ENCODE measurements at regions not wholly inside any gene's neighbourhood (a gene's known extent, or its start where the extent isn't known, plus 50 kb on each side); places are given as distances from the start of the nearest gene placed in this dataset.

DNA sequence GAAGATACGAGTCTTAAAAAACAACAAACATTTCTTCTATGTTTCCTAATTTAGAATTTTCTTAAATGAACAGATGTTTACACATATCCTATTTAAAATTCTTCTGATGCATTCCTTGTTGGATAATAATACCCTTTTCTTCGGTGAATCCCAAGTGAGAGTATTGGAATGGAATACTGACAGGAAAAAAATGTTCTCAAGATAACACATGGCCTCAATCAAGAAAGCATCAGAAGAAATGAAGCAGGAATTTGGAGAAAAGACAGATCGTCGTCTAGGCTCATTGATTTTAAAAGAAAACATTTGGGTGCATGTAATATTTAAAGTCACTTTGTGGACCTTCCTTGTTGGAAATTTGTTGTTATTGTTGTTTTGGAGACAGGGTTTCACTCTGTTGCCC is 196.9 kb upstream of the ANK2 start:
- DNase-seq: no peak

- no peak for DNase-seq
Observed at GRCh38 chr4:112853662-112854256, 195.7 kb upstream of the ANK2 start.

DNA sequence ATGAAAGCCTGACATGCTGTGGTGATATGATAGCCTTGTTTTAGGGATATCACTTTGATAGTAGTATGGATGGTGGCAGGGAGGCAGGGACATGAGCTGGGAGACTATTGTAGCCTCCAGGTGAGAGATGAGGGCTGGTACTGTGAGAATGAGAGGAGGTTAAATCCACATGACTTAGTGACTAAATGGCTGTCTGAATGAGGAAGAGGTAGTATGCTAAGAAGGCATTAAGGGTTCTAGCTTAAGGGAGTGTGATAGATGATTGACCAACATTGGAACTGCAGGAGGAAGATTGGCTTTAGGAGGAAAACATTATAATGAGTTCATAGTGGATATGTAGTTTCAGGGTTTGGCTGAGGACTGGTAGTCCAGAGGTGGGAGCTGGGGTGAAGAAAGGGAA is 195.0 kb upstream of the ANK2 start:
- DNase-seq: no peak

DNA sequence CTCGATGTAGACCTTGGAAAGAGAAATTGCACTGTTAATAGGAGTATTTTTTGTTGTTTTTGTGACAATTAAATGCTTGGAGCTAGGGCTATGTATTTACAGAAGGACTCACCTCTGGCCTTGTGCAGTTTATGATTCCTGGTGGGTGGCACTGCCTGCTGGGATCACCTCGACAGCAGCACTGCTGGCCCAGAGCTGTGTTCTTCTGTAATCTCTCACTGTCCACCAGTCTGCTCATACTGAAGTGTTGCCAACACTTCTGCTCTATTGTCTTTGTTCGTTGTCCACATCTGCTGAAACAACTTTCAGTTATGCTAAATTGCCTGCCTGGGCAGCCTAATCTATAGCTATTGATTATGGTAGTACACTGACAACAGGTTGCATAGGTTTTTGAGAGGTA is 194.4 kb upstream of the ANK2 start:
- no peak for DNase-seq

DNA sequence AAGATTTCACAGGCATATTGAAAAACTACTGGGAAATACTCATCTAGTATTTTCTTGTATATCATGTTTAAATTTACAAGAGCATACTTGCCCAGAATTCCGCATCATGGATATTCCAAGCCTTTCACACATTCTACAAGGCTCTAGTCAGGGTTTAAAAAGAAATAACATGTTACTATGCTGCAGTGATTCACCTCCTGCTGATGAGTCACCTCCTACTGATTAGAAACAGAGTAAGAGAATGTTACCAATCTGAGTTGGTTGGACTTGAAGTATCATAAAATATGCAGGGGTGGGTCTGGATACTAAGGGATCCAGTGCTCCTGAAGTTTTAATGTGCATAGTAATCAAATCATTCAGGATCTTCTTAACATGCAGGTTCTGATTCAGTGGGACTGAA is 192.0 kb upstream of the ANK2 start:
- DNase-seq: no peak

- DNase-seq: no peak
Observed at GRCh38 chr4:112858751-112859150, 190.7 kb upstream of the ANK2 start.

DNA sequence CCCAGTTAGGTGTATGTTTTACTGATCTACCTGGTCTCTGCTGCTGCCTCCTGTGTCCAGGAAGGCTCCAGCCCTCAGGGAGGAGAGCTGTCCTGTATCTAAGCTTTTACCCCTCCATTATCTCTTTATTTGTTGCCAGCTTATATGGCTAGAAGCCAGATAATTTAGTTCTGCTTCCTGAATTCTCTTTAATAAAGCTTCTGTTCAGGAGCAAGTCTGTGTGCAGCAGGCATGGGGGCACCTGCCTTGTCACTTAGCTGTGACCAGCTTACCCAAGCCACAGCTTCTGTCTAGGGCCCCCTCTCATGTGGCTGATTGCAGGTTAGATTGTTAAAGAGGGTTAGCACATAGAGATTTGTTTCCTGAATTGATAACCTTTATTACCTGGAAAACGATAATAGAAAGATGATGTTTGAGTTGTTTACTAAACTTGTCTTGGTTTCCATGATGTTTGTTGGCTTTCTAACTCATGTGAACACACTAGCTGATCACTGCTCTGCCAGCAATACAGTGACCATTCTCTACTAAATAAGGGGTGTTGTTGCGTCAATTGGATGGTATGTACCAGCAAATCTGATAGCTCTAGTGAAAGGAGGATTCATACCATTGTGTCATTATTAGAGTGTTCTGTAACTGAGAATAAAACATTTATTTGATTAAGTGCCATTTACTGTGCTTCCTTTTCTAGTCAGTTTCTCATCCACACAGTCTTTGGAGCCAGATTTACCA is 189.8 kb upstream of the ANK2 start:
- DNase-seq: no peak

- no peak for DNase-seq
Observed at GRCh38 chr4:112860830-112861690, 188.4 kb upstream of the ANK2 start.

GRCh38 chr4:112861691-112862674 is 187.5 kb upstream of the ANK2 start:
- no peak for DNase-seq

GRCh38 chr4:112865443-112865842 is 184.0 kb upstream of the ANK2 start:
- no peak for DNase-seq

DNA sequence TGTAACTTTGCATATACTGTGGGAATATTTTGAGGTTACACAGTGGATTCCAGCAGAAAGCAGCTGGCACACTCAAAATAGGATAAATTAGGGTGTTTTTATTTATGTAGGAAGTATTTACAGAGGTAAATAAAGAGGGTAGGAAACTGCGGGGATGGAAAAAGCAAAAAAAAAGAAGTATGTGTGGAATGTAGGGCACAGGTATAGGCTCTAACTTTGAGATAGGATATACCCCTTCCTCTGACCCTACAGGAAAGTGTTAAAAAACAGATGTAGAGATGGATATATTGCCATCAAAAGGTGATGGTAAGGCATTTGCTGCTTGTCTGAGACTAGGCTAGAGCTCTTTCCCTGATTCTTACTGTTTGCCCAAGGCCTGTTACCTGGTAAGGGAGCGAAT is 173.1 kb upstream of the ANK2 start:
- no peak for DNase-seq

DNA sequence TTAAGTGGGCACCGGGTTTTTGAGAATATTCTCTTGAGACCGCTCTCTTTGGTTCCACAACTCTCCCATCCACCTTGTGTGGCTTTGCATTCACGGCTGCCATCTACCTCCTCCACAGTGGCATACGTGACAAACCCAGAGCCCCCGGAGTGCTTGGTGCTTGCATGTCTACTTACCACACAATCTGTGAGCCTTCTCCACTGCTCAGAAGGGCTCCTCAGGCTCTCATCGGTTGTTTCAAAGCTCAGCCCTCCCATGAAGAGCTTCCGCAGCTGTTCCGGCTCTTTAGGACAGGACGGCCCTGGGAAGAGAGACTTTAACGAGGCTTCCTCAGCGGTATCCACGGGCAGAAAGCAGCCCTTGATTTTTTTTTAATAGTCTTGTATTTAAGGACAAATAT is 167.6 kb upstream of the ANK2 start:
- peak; percentile 29 for DNase-seq

- DNase-seq: peak; percentile 44
Observed at GRCh38 chr4:112882286-112882685, 167.2 kb upstream of the ANK2 start.

- no peak for DNase-seq
Observed at GRCh38 chr4:112884406-112884805, 165.0 kb upstream of the ANK2 start.

GRCh38 chr4:112885897-112886296 is 163.6 kb upstream of the ANK2 start:
- DNase-seq: no peak

GRCh38 chr4:112888622-112889021 is 160.8 kb upstream of the ANK2 start:
- DNase-seq: peak; percentile 35

DNA sequence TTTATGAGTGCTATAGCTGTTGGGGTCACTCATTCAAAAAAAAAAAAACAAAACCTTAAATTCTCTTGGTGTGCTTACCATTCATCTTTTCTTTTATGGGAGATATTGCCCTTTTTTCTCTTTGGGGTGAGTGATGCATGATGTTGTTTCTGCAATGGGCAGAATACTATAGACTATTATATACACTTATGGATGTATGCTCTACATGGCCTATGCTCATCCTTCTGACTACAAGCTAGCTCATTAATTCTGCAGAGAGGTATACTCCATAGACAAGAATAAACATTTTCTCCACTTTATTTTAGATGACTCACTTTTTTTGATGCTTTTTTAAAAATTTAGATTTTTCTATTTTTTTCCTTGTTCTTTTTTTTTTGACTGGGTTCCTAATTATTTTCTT is 160.3 kb upstream of the ANK2 start:
- DNase-seq: no peak

DNA sequence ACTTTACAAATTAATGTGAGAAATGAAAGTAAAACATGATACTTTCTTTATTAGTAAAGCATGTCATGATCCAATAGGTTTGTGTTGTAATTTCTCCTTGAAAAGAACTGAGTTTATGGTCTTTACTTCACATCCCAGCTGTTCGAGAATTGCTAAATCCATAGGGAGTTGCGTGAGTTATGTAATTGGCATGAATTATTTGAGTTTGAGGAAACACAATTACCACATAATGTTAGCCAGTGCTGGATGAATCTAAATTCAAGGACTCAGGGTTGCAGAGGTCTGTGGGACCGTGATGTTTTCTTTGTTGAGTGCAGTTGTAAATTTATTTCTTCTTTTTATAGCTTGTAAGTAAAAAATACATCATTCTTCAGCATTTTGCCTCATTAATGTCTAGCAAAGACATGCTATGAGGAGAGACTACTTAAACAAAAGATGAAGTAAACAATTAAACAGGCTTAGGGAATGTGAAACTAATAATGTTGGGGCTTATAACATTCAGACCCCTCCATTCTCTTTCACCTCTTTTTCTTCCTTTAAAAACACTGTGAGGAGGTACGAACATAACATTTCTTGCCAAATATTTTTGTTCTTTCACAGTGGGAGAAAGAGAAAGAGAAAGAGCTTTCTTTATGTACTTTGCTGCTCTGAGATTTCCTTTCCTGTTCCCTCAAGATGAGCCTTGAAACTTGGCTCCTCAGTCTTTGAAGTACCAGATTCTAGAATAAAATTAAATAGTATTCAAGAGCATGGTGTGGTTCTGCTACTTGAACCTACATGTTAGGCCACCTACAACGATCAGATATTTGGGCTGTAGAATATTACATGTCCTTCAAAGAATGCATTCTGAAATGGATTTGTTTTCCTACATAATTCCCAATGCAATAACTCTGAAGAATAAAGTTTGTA is 159.6 kb upstream of the ANK2 start:
- peak; percentile 66 for DNase-seq

- DNase-seq: no peak
Observed at GRCh38 chr4:112894480-112894879, 155.0 kb upstream of the ANK2 start.

DNA sequence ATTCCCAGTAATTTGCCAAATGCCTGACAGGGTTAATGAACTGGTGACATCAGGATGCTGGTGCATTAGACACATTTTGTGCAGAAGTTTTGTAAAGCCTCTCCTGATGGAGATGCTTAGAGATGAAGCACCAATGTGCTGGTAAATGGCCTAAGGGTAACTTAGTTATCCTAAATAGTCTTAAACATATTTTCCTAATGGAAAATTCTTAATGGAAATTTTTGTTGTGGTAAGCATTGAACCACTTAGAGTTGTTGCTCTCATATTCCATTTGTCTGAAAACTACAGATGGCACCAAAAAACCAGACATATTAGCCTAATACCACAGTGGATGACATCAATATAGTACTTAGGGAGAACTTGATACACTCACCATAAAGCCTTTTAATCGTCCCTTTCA is 154.5 kb upstream of the ANK2 start:
- DNase-seq: no peak

DNA sequence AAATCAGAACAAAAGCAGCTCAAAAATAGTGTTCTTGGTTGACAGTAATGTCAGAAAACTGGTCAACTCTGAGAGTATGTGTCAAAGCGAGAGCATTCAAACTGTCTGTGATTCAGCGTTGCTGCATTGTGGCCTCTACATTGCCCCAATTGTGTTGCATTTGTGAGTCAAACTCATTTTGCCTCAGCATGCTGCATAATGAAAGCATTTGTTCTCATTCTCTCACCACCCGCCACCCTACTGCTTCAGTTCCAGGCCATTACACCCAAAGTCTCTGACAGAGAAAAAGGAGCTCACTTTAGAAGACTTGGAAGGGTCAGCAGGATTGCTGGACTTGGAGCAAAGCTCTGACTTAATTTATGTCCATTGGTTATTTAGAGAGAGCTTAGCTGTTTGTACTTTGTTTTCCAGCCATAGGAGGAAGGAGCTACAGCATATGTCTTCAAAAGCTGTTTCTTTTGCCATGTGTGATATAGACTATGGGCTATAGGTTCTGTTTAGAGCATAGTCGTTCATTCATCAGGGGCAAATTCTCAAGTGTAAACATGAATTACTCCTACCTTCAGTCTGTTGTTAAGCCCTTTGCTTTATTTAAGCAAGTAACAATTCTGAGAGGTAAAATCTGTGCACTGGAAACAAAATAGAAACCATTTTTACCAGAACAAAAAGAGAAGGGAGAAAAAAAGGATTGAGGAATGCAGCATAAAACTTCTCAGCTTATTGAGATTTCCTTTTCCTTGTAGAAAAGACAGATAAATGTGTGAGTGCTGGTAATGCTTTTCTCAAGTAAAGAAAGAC is 153.4 kb upstream of the ANK2 start:
- DNase-seq: peak; percentile 17

All from NCI-H446 treated with DMSO at 0.1 percent for 48 hours (cell line).